HL-60 (cell line): ENCODE measurements at regions not wholly inside any gene's neighbourhood (a gene's known extent, or its start where the extent isn't known, plus 50 kb on each side); places are given as distances from the start of the nearest gene placed in this dataset.

Source experiments
- DNase-seq, 2 experiments: peaks; one replicate each; pipeline ENCODE4 v3.0.0-alpha.2; 2010 to 2020; ENCODE audit warnings: low read depth in 1 of 2, low spot score in 1 of 2
- H3K27ac ChIP-seq: fragments of 250-450 bp; sonication (Bioruptor Pico); replicated peaks from 2 replicates; pipeline ENCODE4 v1.5.1; 2020; ENCODE audit warnings: mild to moderate bottlenecking, moderate library complexity
- H3K27me3 ChIP-seq: fragments of 250-450 bp; sonication (Bioruptor Pico); 2 replicates; pipeline ENCODE4 v1.5.1; 2021; ENCODE audit warnings: mild to moderate bottlenecking, moderate library complexity; ENCODE audit not compliant: insufficient read depth, poor library complexity, severe bottlenecking
- H3K4me3 ChIP-seq: replicated peaks from 2 replicates; pipeline ENCODE4 v1.5.1; 2011; ENCODE audit warnings: mild to moderate bottlenecking, control low read depth, low read length; ENCODE audit not compliant: insufficient read depth
- GABPA ChIP-seq: IDR thresholded peaks from 2 replicates; pipeline ENCODE4 v1.6.1; 2012; ENCODE audit warnings: low read depth
- POLR2AphosphoS5 ChIP-seq: IDR thresholded peaks from 2 replicates; pipeline ENCODE4 v1.6.1; 2012; ENCODE audit warnings: low read depth
- SPI1 ChIP-seq: IDR thresholded peaks from 2 replicates; pipeline ENCODE4 v1.6.1; 2012; ENCODE audit warnings: low read depth, mild to moderate bottlenecking, borderline replicate concordance
- TF ChIP-seq, protein P1 (sequence below): IDR thresholded peaks from 2 replicates; pipeline ENCODE4 v1.6.1; 2012; ENCODE audit warnings: low read depth; ENCODE audit not compliant: insufficient replicate concordance
- TF ChIP-seq, protein P2 (sequence below): IDR thresholded peaks from one replicate; pipeline ENCODE4 v1.5.1; 2011; ENCODE audit warnings: low read length, control low read depth, inconsistent platforms; ENCODE audit not compliant: insufficient read depth

DNA sequence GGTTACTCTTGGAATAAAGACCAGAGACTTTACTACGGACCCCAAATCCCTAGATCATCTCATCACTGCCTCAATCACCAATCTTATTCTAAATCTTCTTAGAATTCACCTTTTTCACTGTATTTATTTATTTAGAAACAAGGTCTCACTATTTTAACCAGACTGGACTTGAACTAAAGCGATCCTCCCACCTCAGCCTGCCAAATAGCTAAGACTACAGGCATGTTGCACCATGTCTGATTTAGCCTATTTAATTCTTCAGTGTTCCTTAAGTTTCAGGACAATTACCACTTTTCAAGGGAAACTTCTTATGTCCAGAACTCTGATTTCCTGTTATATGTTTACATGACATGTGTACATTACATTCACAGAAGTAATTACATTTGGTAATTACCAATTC lies 238.0 kb upstream of the COL8A1 start:
- H3K27ac ChIP-seq: no peak overlapping the region
- TF ChIP-seq, protein P1, sequence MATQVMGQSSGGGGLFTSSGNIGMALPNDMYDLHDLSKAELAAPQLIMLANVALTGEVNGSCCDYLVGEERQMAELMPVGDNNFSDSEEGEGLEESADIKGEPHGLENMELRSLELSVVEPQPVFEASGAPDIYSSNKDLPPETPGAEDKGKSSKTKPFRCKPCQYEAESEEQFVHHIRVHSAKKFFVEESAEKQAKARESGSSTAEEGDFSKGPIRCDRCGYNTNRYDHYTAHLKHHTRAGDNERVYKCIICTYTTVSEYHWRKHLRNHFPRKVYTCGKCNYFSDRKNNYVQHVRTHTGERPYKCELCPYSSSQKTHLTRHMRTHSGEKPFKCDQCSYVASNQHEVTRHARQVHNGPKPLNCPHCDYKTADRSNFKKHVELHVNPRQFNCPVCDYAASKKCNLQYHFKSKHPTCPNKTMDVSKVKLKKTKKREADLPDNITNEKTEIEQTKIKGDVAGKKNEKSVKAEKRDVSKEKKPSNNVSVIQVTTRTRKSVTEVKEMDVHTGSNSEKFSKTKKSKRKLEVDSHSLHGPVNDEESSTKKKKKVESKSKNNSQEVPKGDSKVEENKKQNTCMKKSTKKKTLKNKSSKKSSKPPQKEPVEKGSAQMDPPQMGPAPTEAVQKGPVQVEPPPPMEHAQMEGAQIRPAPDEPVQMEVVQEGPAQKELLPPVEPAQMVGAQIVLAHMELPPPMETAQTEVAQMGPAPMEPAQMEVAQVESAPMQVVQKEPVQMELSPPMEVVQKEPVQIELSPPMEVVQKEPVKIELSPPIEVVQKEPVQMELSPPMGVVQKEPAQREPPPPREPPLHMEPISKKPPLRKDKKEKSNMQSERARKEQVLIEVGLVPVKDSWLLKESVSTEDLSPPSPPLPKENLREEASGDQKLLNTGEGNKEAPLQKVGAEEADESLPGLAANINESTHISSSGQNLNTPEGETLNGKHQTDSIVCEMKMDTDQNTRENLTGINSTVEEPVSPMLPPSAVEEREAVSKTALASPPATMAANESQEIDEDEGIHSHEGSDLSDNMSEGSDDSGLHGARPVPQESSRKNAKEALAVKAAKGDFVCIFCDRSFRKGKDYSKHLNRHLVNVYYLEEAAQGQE: no peak
- no peak for TF ChIP-seq SPI1
- no peak for TF ChIP-seq GABPA
- no peak for TF ChIP-seq POLR2AphosphoS5
- no peaks in the 10 kb centered on the region for H3K27me3 ChIP-seq
- no peak for DNase-seq
- H3K4me3 ChIP-seq: no peak overlapping the region

DNA sequence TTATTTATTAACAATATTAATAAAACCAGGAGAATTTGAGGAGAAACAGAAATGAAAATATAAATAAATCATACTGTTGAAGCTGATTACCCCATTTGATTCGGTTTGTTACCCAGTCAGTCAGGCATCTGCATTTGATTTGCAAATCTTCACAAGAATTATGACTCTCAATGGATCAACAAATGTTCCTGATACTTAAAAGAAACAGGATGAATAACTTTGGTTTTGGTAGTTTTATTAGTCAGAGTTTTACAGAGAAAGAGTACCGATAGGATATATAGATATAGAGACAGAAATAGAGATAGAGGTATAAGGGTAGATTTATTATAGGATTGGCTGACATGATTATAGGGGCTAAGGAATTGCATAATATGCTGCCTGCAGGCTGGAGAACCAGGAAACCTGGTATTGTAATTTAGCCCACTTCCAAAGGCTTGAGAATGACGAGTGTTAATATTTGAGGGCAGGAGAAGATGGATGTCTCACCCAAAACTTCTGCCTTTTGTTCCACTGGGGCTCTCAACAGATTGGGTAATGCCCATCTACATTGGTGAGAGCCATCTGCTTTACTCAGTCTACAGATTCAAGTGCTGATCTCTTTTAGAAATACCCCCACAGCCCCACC lies 241.6 kb upstream of the COL8A1 start:
- TF ChIP-seq, protein P2, sequence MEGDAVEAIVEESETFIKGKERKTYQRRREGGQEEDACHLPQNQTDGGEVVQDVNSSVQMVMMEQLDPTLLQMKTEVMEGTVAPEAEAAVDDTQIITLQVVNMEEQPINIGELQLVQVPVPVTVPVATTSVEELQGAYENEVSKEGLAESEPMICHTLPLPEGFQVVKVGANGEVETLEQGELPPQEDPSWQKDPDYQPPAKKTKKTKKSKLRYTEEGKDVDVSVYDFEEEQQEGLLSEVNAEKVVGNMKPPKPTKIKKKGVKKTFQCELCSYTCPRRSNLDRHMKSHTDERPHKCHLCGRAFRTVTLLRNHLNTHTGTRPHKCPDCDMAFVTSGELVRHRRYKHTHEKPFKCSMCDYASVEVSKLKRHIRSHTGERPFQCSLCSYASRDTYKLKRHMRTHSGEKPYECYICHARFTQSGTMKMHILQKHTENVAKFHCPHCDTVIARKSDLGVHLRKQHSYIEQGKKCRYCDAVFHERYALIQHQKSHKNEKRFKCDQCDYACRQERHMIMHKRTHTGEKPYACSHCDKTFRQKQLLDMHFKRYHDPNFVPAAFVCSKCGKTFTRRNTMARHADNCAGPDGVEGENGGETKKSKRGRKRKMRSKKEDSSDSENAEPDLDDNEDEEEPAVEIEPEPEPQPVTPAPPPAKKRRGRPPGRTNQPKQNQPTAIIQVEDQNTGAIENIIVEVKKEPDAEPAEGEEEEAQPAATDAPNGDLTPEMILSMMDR: no peak
- TF ChIP-seq POLR2AphosphoS5 (no peak), GABPA (no peak), SPI1 (no peak)
- TF ChIP-seq, protein P1: no peak
- H3K27ac ChIP-seq: no peak overlapping the region
- H3K4me3 ChIP-seq: no peak overlapping the region
- no peaks in the 10 kb centered on the region for H3K27me3 ChIP-seq
- no peak for DNase-seq

DNA sequence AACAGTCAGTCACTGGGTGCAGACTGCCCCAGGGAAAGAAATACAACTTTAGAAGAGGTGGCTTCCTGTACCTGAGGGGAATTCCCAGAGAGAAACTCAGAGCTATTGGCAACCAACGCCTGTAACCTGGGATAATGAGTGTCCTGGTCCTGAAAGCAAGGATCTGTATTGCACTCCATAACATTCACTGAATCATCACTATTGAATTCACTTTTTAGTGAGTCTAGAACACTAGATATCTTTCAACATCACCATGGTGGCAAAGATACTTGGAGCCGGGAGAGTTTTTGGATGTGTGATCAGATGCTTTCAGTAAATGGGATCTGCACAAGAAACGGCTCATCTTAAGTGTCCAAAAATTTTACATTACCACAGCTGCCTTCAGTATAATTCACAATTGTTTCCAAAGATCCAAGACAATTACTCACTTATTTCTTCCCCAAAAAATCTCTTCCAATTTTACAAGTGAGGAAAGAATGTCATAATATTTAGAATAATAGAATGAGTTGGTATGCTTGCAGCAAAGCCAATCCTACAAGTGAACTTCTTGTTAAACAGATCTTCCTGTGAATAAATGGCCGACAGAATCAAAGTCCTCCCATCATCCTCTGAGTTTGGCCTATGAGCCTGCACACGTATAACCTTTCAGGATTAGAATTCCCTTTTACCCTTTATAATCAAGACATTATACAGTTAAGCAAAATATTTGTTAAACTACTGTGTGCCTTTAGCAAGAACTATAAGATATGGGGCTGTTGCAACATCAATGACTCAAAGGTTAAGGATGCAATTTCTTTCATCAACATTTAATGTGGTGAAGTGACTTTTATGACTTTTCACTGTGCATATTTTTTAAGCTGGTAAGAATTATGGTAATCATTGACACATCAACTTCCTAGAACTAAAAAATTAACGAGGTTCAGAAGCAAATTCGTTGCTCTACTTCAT lies 243.3 kb upstream of the COL8A1 start:
- no peak for DNase-seq
- no peak overlapping the region for H3K27ac ChIP-seq
- H3K27me3 ChIP-seq: no peaks in the 10 kb centered on the region
- no peak overlapping the region for H3K4me3 ChIP-seq
- no peak for TF ChIP-seq GABPA
- TF ChIP-seq, protein P2: no peak

DNA sequence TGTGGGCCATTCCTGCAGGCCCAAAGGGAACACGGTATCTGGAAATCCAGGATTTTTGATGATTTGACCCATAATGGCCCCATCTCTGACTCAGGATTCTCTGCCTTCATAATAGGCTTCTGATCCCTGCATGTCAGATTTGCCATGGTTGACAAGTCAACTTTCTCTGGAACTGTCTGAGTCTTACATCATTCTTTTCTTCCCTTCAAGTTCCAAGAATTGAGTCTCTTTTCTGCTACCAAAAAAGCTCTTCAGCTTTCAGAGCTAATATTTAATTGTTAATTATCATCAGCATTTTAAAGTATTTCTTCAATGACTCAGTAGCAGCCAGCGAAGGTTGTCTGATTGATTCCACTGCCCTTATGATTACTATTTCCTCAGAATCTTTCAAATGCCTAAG lies 244.4 kb upstream of the COL8A1 start:
- DNase-seq: no peak
- Histone ChIP-seq H3K4me3 (no peak overlapping the region), H3K27me3 (no peaks in the 10 kb centered on the region), H3K27ac (no peak overlapping the region)
- TF ChIP-seq, protein P1: no peak
- TF ChIP-seq SPI1 (no peak), POLR2AphosphoS5 (no peak), GABPA (no peak)
- TF ChIP-seq, protein P2: no peak
